Activated CD8-positive, alpha-beta memory T cell treated with anti-CD3 and anti-CD28 coated beads for 48 hours (primary cell): ENCODE measurements at regions not wholly inside any gene's neighbourhood (a gene's known extent, or its start where the extent isn't known, plus 50 kb on each side); places are given as distances from the start of the nearest gene placed in this dataset.

ENCODE experiments used
- DNase-seq, 3 experiments: peaks; one replicate each; pipeline ENCODE4 v3.0.0-alpha.2; 2020; ENCODE audit warnings: low read depth in 2 of 3, low spot score in 2 of 3

DNA sequence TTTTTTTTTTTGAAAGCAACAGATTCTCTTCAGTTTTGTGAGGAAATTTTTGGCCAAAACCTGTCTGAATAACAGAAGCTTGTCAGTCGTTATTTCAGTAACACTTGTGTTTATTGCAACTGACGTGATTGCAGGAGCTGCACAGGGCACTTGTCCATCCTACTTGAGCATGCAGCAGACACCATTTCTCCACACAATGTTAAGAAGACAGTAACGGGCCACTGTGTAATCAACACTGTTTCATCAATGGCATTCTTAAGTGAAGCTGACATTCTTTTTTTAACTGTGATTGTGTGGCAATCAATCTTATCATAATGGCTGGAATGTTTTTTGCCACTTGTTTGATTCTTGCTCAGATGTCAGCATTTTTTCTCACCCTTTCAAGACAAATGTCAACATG, 50.1 kb upstream of the PIEZO2 start:
- DNase-seq, result no peak
